SH-SY5Y (cell line): ENCODE measurements at regions not wholly inside any gene's neighbourhood (a gene's known extent, or its start where the extent isn't known, plus 50 kb on each side); places are given as distances from the start of the nearest gene placed in this dataset.

ENCODE experiments used
- GATA2 ChIP-seq: IDR thresholded peaks from 2 replicates; pipeline ENCODE4 v1.6.1; 2011; ENCODE audit warnings: mild to moderate bottlenecking, low read depth, low read length
- GATA3 ChIP-seq: IDR thresholded peaks from 2 replicates; pipeline ENCODE4 v1.6.1; 2011; ENCODE audit warnings: low read depth, mild to moderate bottlenecking, low read length, moderate library complexity

GRCh38 chr9:19967216-19967887 lies 178.5 kb upstream of the SLC24A2 start:
- no peak for TF ChIP-seq GATA3
- no peak for TF ChIP-seq GATA2

- no peak for TF ChIP-seq GATA3
Measured at GRCh38 chr9:19965336-19965735, 176.5 kb upstream of the SLC24A2 start.

GRCh38 chr9:19947996-19948395 lies 159.2 kb upstream of the SLC24A2 start:
- no peak for TF ChIP-seq GATA3
- TF ChIP-seq GATA2 = no peak

- TF ChIP-seq GATA2 (no peak), GATA3 (no peak)
Measured at GRCh38 chr9:19946441-19947109, 157.7 kb upstream of the SLC24A2 start.

GRCh38 chr9:19941874-19942273 lies 153.0 kb upstream of the SLC24A2 start:
- TF ChIP-seq GATA2 (no peak), GATA3 (no peak)

- TF ChIP-seq GATA2 = no peak
Measured at GRCh38 chr9:19940811-19941535, 152.1 kb upstream of the SLC24A2 start.

GRCh38 chr9:19939734-19940278 lies 151.0 kb upstream of the SLC24A2 start:
- TF ChIP-seq GATA3 (no peak), GATA2 (no peak)

GRCh38 chr9:19938990-19939733 lies 150.3 kb upstream of the SLC24A2 start:
- TF ChIP-seq GATA3 (no peak), GATA2 (no peak)

- TF ChIP-seq GATA2 (no peak), GATA3 (no peak)
Measured at GRCh38 chr9:19937121-19937520, 148.3 kb upstream of the SLC24A2 start.

GRCh38 chr9:19936598-19936997 lies 147.8 kb upstream of the SLC24A2 start:
- no peak for TF ChIP-seq GATA3
- TF ChIP-seq GATA2 = no peak

- TF ChIP-seq GATA2 (no peak), GATA3 (no peak)
Measured at GRCh38 chr9:19935422-19935821, 146.6 kb upstream of the SLC24A2 start.

- TF ChIP-seq GATA2 = no peak
- TF ChIP-seq GATA3 = no peak
Measured at GRCh38 chr9:19934301-19934871, 145.5 kb upstream of the SLC24A2 start.

GRCh38 chr9:19931098-19931890 lies 142.5 kb upstream of the SLC24A2 start:
- TF ChIP-seq GATA3 = no peak
- TF ChIP-seq GATA2 = no peak
